IPS-20b (cell line): ENCODE measurements at regions not wholly inside any gene's neighbourhood (a gene's known extent, or its start where the extent isn't known, plus 50 kb on each side); places are given as distances from the start of the nearest gene placed in this dataset.

Experiments used
- H3K27ac ChIP-seq: one replicate; pipeline ENCODE4 v1.5.1; 2013; ENCODE audit warnings: low read length
- H3K27me3 ChIP-seq: 2 replicates; pipeline ENCODE4 v1.6.1; 2013; ENCODE audit warnings: mild to moderate bottlenecking, low read length, inconsistent platforms; ENCODE audit not compliant: insufficient read depth
- H3K36me3 ChIP-seq: 2 replicates; pipeline ENCODE4 v1.6.1; 2013; ENCODE audit warnings: low read depth, mild to moderate bottlenecking, inconsistent platforms, low read length, moderate library complexity; ENCODE audit not compliant: insufficient read depth
- H3K4me1 ChIP-seq: 2 replicates; pipeline ENCODE4 v1.6.1; 2013; ENCODE audit warnings: mild to moderate bottlenecking, control low read depth, inconsistent platforms, low read length, moderate library complexity; ENCODE audit not compliant: insufficient read depth
- H3K4me3 ChIP-seq: 2 replicates; pipeline ENCODE4 v1.5.1; 2013; ENCODE audit warnings: mild to moderate bottlenecking, low read length, inconsistent platforms
- H3K9ac ChIP-seq: 2 replicates; pipeline ENCODE4 v1.6.1; 2013; ENCODE audit warnings: low read depth, mild to moderate bottlenecking, inconsistent platforms, low read length, moderate library complexity
- H3K9me3 ChIP-seq: 2 replicates; pipeline ENCODE4 v1.6.1; 2013; ENCODE audit warnings: mild to moderate bottlenecking, low read depth, low read length, inconsistent platforms; ENCODE audit not compliant: insufficient read depth

- H3K36me3 ChIP-seq, result no peaks in the 10 kb centered on the region
- H3K27ac ChIP-seq, result no peak overlapping the region
- H3K9ac ChIP-seq, result no peak overlapping the region
- no peaks in the 10 kb centered on the region; the same call in 1 of the 2 replicates for H3K4me1 ChIP-seq
- no peak overlapping the region for H3K4me3 ChIP-seq
- H3K9me3 ChIP-seq, result no peaks in the 10 kb centered on the region
- H3K27me3 ChIP-seq, result no peaks in the 10 kb centered on the region
Measured at GRCh38 chr3:103047640-103048039, 612.8 kb downstream of the ZPLD1 start.

DNA sequence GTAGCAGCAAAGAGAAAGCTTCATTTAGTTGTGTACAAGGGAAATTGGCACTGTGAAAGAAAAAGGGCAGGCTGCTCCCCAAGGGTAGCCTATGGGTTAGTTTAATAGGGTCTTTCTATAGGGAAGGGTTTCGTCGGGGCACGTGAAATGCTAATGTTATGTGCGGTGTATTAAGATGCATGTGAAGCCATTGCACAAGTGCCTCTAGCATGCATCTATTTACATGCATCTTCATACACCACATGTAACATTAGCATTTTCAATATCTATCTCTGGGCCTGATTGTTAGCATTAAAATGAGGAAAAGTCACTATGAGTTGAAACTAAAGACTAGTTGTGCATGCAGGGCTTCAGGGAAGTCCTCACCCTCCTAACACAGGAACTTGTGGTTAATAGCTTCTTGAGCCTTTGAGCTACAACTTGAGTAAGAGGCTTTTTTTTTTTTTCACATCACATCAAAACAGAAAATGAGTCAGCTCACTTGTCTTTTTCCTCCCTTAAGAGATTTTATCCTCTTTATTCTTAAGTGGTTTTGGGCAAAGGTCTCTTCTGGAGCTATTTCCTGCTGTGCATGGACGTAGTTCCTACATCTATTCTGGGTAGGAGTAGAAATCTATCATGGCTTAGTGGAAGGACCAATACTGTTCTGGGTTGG is 613.4 kb downstream of the ZPLD1 start:
- Histone ChIP-seq H3K27ac (no peak overlapping the region), H3K9me3 (no peaks in the 10 kb centered on the region), H3K9ac (no peak overlapping the region), H3K36me3 (no peaks in the 10 kb centered on the region), H3K4me1 (no peaks in the 10 kb centered on the region; the same call in 1 of the 2 replicates), H3K27me3 (no peaks in the 10 kb centered on the region), H3K4me3 (no peak overlapping the region)

DNA sequence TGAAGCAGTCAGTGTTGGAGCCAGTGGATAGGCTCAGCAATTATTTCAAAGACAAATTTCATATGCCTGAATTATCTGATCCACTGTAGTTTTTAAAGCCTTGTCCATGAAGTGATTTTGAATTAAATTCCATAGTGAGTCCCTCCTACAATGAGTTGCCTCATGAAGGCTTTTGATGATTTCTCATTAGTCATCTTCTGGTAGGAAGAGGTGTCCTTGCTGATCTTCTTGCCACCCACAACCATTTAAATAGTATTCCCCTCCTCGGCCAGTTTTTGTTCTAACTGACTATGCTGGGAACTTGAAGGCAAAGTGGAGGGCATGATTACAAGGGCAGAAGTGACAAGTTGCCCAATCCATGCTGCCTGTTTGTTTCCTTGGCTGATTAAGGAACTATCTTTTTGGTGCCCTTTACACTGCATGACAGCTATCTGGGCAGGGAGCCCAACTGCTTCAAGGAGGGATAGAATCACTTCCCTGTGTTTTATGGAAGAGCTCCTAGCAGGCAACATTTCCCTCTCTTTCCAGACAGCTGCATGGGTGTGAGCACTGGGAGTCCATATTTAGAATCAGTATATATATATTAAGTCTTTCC is 617.5 kb downstream of the ZPLD1 start:
- Histone ChIP-seq H3K9ac (no peak overlapping the region), H3K4me1 (no peaks in the 10 kb centered on the region; the same call in 1 of the 2 replicates), H3K9me3 (no peaks in the 10 kb centered on the region), H3K27me3 (no peaks in the 10 kb centered on the region), H3K27ac (no peak overlapping the region), H3K36me3 (no peaks in the 10 kb centered on the region), H3K4me3 (no peak overlapping the region)

- Histone ChIP-seq H3K9ac (no peak overlapping the region), H3K27me3 (no peaks in the 10 kb centered on the region), H3K4me3 (no peak overlapping the region), H3K9me3 (no peaks in the 10 kb centered on the region), H3K36me3 (no peaks in the 10 kb centered on the region), H3K4me1 (no peaks in the 10 kb centered on the region; the same call in 1 of the 2 replicates), H3K27ac (no peak overlapping the region)
Measured at GRCh38 chr3:103055021-103055520, 620.3 kb downstream of the ZPLD1 start.

GRCh38 chr3:103056542-103056941 is 621.7 kb downstream of the ZPLD1 start:
- no peak overlapping the region for H3K4me3 ChIP-seq
- no peaks in the 10 kb centered on the region for H3K9me3 ChIP-seq
- H3K4me1 ChIP-seq, result no peaks in the 10 kb centered on the region; the same call in 1 of the 2 replicates
- no peak overlapping the region for H3K9ac ChIP-seq
- no peaks in the 10 kb centered on the region for H3K27me3 ChIP-seq
- no peak overlapping the region for H3K27ac ChIP-seq
- no peaks in the 10 kb centered on the region for H3K36me3 ChIP-seq

DNA sequence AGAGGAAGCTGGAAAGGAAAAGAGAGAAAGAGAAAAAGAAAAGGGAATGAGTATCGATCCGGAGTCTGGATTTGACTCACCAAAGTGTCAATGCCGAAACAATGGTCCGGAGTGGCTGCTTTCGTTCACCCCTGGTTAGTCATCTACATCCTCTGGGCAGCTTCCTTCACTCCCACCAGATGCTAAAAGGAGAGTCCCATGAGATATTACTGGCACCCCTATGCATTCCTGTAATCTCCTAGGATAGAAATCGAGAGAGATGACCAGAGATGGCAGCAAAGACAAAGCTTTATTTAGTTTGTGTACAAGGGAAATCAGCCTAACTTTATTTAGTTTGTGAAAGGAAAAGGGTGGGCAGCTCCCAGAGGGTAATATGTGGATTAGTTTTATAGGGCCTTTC is 622.2 kb downstream of the ZPLD1 start:
- no peaks in the 10 kb centered on the region for H3K36me3 ChIP-seq
- H3K9me3 ChIP-seq, result no peaks in the 10 kb centered on the region
- no peak overlapping the region for H3K9ac ChIP-seq
- no peak overlapping the region for H3K4me3 ChIP-seq
- no peak overlapping the region for H3K27ac ChIP-seq
- no peaks in the 10 kb centered on the region for H3K27me3 ChIP-seq
- H3K4me1 ChIP-seq, result no peaks in the 10 kb centered on the region; the same call in 1 of the 2 replicates

DNA sequence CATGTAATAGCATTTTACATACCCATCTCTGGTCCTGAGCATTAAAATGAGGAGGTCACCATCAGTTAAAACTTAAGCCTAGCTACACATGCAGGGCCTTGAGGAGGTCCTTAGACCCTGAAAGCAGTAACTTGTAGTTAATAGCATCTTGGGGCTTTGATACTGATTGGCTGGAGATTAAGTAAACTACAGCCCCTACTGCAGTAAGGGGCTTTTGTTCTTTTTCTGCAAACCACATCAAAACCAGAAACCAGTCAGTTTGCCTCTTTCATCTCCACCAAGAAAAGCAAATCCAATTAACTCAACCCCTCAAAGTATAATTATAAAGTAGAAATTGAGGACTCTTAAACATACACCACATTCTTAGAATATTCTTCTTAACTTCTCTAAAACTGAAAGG is 622.7 kb downstream of the ZPLD1 start:
- Histone ChIP-seq H3K4me1 (no peaks in the 10 kb centered on the region; the same call in 1 of the 2 replicates), H3K27me3 (no peaks in the 10 kb centered on the region), H3K36me3 (no peaks in the 10 kb centered on the region), H3K27ac (no peak overlapping the region), H3K9me3 (no peaks in the 10 kb centered on the region), H3K4me3 (no peak overlapping the region), H3K9ac (no peak overlapping the region)

GRCh38 chr3:103059432-103059831 is 624.6 kb downstream of the ZPLD1 start:
- no peak overlapping the region for H3K9ac ChIP-seq
- no peaks in the 10 kb centered on the region for H3K27me3 ChIP-seq
- no peak overlapping the region for H3K27ac ChIP-seq
- H3K9me3 ChIP-seq, result no peaks in the 10 kb centered on the region
- H3K36me3 ChIP-seq, result no peaks in the 10 kb centered on the region
- H3K4me3 ChIP-seq, result no peak overlapping the region
- H3K4me1 ChIP-seq, result no peaks in the 10 kb centered on the region; the same call in 1 of the 2 replicates

DNA sequence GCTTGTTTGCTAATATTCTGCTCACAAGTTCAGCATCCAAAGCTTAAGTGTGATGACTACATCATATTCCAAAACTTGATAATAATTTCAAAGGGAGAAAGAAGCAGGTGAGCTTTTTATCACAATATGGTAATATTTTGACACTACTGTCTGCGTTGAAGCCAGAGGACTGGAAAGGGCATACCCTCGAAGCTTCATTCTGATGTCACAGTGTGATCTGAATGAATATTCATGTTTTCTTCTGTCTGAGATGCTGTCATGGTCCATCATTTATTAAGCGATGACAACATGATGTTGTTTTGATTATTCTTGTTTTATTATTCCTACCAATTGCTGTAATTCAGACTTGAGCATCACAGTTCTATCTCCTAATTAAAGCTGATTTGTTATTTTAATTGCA is 625.4 kb downstream of the ZPLD1 start:
- Histone ChIP-seq H3K27me3 (no peaks in the 10 kb centered on the region), H3K4me3 (no peak overlapping the region), H3K9ac (no peak overlapping the region), H3K4me1 (no peaks in the 10 kb centered on the region; the same call in 1 of the 2 replicates), H3K9me3 (no peaks in the 10 kb centered on the region), H3K36me3 (no peaks in the 10 kb centered on the region), H3K27ac (no peak overlapping the region)

DNA sequence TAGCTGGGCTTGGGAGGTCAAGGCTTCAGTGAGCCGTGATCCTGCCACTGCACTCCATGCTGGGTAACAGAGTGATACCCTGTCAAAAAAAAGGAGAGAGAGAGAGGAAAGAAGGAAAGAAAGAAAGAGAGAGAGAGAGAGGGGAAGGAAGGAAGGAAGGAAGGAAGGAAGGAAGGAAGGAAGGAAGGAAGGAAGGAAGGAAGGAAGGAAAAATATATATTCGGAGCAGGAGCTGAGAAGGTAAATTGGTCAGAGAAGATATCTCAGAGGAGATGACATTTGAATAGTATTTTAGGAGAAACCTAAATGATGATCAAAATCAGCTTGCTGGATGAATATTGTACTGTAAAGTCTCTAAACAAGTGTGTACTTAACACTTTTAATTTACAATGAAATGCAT is 633.1 kb downstream of the ZPLD1 start:
- no peak overlapping the region for H3K9ac ChIP-seq
- H3K4me3 ChIP-seq, result no peak overlapping the region
- no peaks in the 10 kb centered on the region for H3K9me3 ChIP-seq
- H3K36me3 ChIP-seq, result no peaks in the 10 kb centered on the region
- H3K27ac ChIP-seq, result no peak overlapping the region
- no peaks in the 10 kb centered on the region for H3K27me3 ChIP-seq
- H3K4me1 ChIP-seq, result no peaks in the 10 kb centered on the region

DNA sequence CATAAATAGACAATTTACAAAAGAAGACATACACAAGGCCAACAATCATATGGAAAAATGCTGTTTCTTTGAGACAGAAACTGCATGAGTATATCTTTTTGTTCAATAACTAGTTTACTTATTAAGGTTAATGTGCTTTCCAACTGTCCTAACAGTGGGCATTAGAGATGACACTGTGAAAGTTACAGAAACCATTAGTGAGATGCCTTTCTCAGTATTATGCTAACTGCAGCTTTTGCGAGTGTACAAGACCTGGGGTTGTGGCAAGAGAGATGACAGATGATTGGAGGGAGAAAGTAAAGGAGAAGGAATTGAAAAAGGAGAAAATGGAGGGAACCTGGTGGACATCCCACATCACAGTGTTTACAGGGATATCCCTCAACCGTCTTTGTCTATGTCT is 640.5 kb downstream of the ZPLD1 start:
- Histone ChIP-seq H3K27ac (no peak overlapping the region), H3K4me3 (no peak overlapping the region), H3K36me3 (no peaks in the 10 kb centered on the region), H3K9me3 (no peaks in the 10 kb centered on the region), H3K27me3 (no peaks in the 10 kb centered on the region), H3K4me1 (no peaks in the 10 kb centered on the region), H3K9ac (no peak overlapping the region)

DNA sequence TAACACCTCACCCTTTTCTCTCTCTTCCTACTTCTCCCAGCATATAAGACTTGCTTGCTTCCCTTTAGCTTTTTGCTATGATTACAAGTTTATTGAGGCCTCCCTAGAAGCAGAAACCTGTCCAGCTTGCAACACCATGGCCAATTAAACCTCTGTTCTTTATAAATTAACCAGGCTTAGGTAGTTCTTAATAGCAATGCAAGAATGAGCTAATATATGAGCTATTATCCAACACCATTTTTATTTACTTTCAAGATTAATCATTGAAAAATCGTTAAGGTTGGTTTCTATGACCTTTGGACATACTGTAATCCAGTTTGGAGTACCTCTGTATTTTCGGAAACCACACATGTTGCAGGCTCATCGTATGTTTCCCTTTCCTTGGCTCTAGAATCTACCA is 643.1 kb downstream of the ZPLD1 start:
- H3K9me3 ChIP-seq, result no peaks in the 10 kb centered on the region
- no peaks in the 10 kb centered on the region for H3K4me1 ChIP-seq
- no peak overlapping the region for H3K9ac ChIP-seq
- no peak overlapping the region for H3K4me3 ChIP-seq
- no peaks in the 10 kb centered on the region for H3K27me3 ChIP-seq
- H3K36me3 ChIP-seq, result no peaks in the 10 kb centered on the region
- H3K27ac ChIP-seq, result no peak overlapping the region
